NCI-H748 (cell line): ENCODE measurements at regions not wholly inside any gene's neighbourhood (a gene's known extent, or its start where the extent isn't known, plus 50 kb on each side); places are given as distances from the start of the nearest gene placed in this dataset.

Source experiments
- DNase-seq: peaks from one replicate; lab custom pipeline; 2025; ENCODE audit not compliant: unreplicated experiment; lab: John Stamatoyannopoulos, UW

GRCh38 chrX:145178268-145178667 is 69.0 kb upstream of the SPANXN1 start:
- no peak for DNase-seq

GRCh38 chrX:145190801-145191389 is 56.4 kb upstream of the SPANXN1 start:
- peak; percentile 28 for DNase-seq
